DMS53 (cell line): ENCODE measurements at regions not wholly inside any gene's neighbourhood (a gene's known extent, or its start where the extent isn't known, plus 50 kb on each side); places are given as distances from the start of the nearest gene placed in this dataset.
"Not testable (repeated sequence)": the region's sequence is repeated elsewhere in the genome, so short reads cannot be mapped to it uniquely, and the experiment has no call there.

ENCODE experiments used
- DNase-seq: peaks from one replicate; lab custom pipeline; 2025; lab: John Stamatoyannopoulos, UW

GRCh38 chr20:52434453-52434852 is 242.9 kb upstream of the ZFP64 start:
- DNase-seq = no peak

GRCh38 chr20:52434041-52434425 is 242.5 kb upstream of the ZFP64 start:
- DNase-seq = no peak

GRCh38 chr20:52433326-52434040 is 241.9 kb upstream of the ZFP64 start:
- no peak for DNase-seq

- no peak for DNase-seq
Observed at GRCh38 chr20:52432740-52433139, 241.2 kb upstream of the ZFP64 start.

- DNase-seq = no peak
Observed at GRCh38 chr20:52429029-52429428, 237.4 kb upstream of the ZFP64 start.

- DNase-seq = no peak
Observed at GRCh38 chr20:52427960-52428359, 236.4 kb upstream of the ZFP64 start.

- peak; percentile 6 for DNase-seq
Observed at GRCh38 chr20:52426856-52427255, 235.3 kb upstream of the ZFP64 start.

- no peak for DNase-seq
Observed at GRCh38 chr20:52425701-52426100, 234.1 kb upstream of the ZFP64 start.

GRCh38 chr20:52425253-52425652 is 233.7 kb upstream of the ZFP64 start:
- peak; percentile 3 for DNase-seq

GRCh38 chr20:52424357-52424942 is 232.9 kb upstream of the ZFP64 start:
- DNase-seq = not testable (repeated sequence)

GRCh38 chr20:52423536-52424140 is 232.1 kb upstream of the ZFP64 start:
- DNase-seq = not testable (repeated sequence)

GRCh38 chr20:52422574-52423336 is 231.2 kb upstream of the ZFP64 start:
- DNase-seq = no peak

- DNase-seq = no peak
Observed at GRCh38 chr20:52420805-52421204, 229.2 kb upstream of the ZFP64 start.

GRCh38 chr20:52419205-52419604 is 227.6 kb upstream of the ZFP64 start:
- no peak for DNase-seq

- no peak for DNase-seq
Observed at GRCh38 chr20:52416953-52417352, 225.4 kb upstream of the ZFP64 start.

GRCh38 chr20:52411611-52412010 is 220.0 kb upstream of the ZFP64 start:
- no peak for DNase-seq

GRCh38 chr20:52410731-52411234 is 219.2 kb upstream of the ZFP64 start:
- no peak for DNase-seq

- no peak for DNase-seq
Observed at GRCh38 chr20:52410182-52410647, 218.6 kb upstream of the ZFP64 start.

GRCh38 chr20:52405986-52406385 is 214.4 kb upstream of the ZFP64 start:
- DNase-seq = no peak

GRCh38 chr20:52405417-52405816 is 213.8 kb upstream of the ZFP64 start:
- no peak for DNase-seq

- DNase-seq = no peak
Observed at GRCh38 chr20:52404671-52405070, 213.1 kb upstream of the ZFP64 start.

GRCh38 chr20:52402950-52403349 is 211.4 kb upstream of the ZFP64 start:
- DNase-seq = no peak
